HepG2 (cell line): ENCODE measurements at regions not wholly inside any gene's neighbourhood (a gene's known extent, or its start where the extent isn't known, plus 50 kb on each side); places are given as distances from the start of the nearest gene placed in this dataset.

Source experiments
- ATAC-seq: fragments of 200-7000 bp; cut with Tn5 transposase; 3 replicates; pipeline ENCODE4 v1.9.1; 2020; ENCODE audit warnings: mild to moderate bottlenecking, moderate library complexity
- BruUV-seq: library from RNA; stranded (reverse); fragments of 400-500 nt; replicated peaks from 2 replicates; lab custom pipeline; 2021; lab: Mats Ljungman, UMichigan
- CTCF ChIA-PET: fragments of 300-600 bp; formaldehyde crosslinking; extraction: SDS; loops from one replicate; lab custom pipeline; 2021; ENCODE audit warnings: low total read pairs, inconsistent platforms, low intra/inter-chr PET ratio; lab: Yijun Ruan, JAX
- POLR2A ChIA-PET: fragments of 350-600 bp; sonication (Branson Sonifier 250); formaldehyde crosslinking; loops from one replicate; lab custom pipeline; 2020; ENCODE audit warnings: antibody characterized with exemption, inconsistent platforms; lab: Yijun Ruan, JAX
- DNase-seq: peaks from one replicate; pipeline ENCODE4 v3.0.0-alpha.2; 2015; ENCODE audit warnings: low spot score
- FAIRE-seq: peaks from 3 replicates; lab custom pipeline; 2011; peaks lifted over from hg19 to GRCh38; lab: Jason Lieb, UNC
- H2AFZ ChIP-seq: one replicate; pipeline ENCODE4 v1.6.1; 2011; ENCODE audit warnings: low read length, inconsistent platforms
- H3K27ac ChIP-seq: fragments of 300-600 bp; 3 replicates; pipeline ENCODE4 v1.8.0; 2011; ENCODE audit warnings: mixed run types, mild to moderate bottlenecking, mixed read lengths, low read length, inconsistent platforms; ENCODE audit not compliant: insufficient read depth; ENCODE audit errors: extremely low read length
- H3K27me3 ChIP-seq, 2 experiments: fragments of 200-600 bp in 1 of 2; 2 replicates in 1 of 2; 3 replicates in 1 of 2; pipeline versions ENCODE4 v1.6.0 to v1.8.0; 2011; ENCODE audit warnings: low read length in 2 of 2, mild to moderate bottlenecking in 2 of 2, moderate library complexity in 2 of 2, inconsistent platforms in 1 of 2; ENCODE audit not compliant: insufficient read depth in 2 of 2, control insufficient read depth in 1 of 2
- H3K36me3 ChIP-seq, 2 experiments: fragments of 200-600 bp in 1 of 2; replicated peaks in 1 of 2; 2 replicates in 1 of 2; 3 replicates in 1 of 2; pipeline versions ENCODE4 v1.5.1 to v1.8.0; 2011; ENCODE audit warnings: low read length in 2 of 2, inconsistent platforms in 1 of 2; ENCODE audit not compliant: insufficient read depth in 2 of 2, control insufficient read depth in 1 of 2
- H3K4me1 ChIP-seq: 2 replicates; pipeline ENCODE4 v1.5.1; 2012; ENCODE audit warnings: low read length, inconsistent platforms; ENCODE audit not compliant: insufficient read depth
- H3K4me2 ChIP-seq: 2 replicates; pipeline ENCODE4 v1.6.0; 2011; ENCODE audit warnings: low read depth, low read length, inconsistent platforms
- H3K4me3 ChIP-seq, 3 experiments: fragments of 200-600 bp in 1 of 3; sonication (generic), shearing (Covaris generic) in 1 of 3; replicated peaks in 1 of 3; 2 replicates each; pipeline ENCODE4 v1.5.1; 2011 to 2016; ENCODE audit warnings: low read length in 3 of 3, inconsistent platforms in 2 of 3, low read depth in 2 of 3, mild to moderate bottlenecking in 2 of 3, control low read depth in 1 of 3, mixed read lengths in 1 of 3; ENCODE audit not compliant: insufficient read depth in 1 of 3
- H3K79me2 ChIP-seq: one replicate; pipeline ENCODE4 v1.6.1; 2011; ENCODE audit warnings: low read length, inconsistent platforms; ENCODE audit not compliant: insufficient read depth
- H3K9ac ChIP-seq: 2 replicates; pipeline ENCODE4 v1.6.0; 2011; ENCODE audit warnings: mild to moderate bottlenecking, low read depth, low read length, inconsistent platforms; ENCODE audit not compliant: insufficient read depth
- H3K9me3 ChIP-seq: 2 replicates; pipeline ENCODE4 v1.5.1; 2012; ENCODE audit warnings: mild to moderate bottlenecking, low read length
- H4K20me1 ChIP-seq: 2 replicates; pipeline ENCODE4 v1.6.0; 2011; ENCODE audit warnings: inconsistent platforms, mild to moderate bottlenecking, low read length, moderate library complexity; ENCODE audit not compliant: insufficient read depth
- AHR ChIP-seq: IDR thresholded peaks from 2 replicates; pipeline ENCODE4 v1.6.1; 2018; ENCODE audit warnings: missing genetic modification reagents, missing compliant biosample characterization
- AKNA ChIP-seq: sonication (generic); formaldehyde crosslinking; IDR thresholded peaks from 2 replicates; pipeline ENCODE4 v1.4.0; 2020; ENCODE audit warnings: missing genetic modification reagents, borderline replicate concordance
- ARNT ChIP-seq: fragments of 450-650 bp; IDR thresholded peaks from 2 replicates; pipeline ENCODE4 v1.6.1; 2017
- NCOR1 ChIP-seq: fragments of 200-600 bp; sonication (generic); IDR thresholded peaks from 2 replicates; pipeline ENCODE4 v1.7.0; 2017; ENCODE audit warnings: antibody characterized with exemption, low read length, borderline replicate concordance
- PBX3 ChIP-seq: sonication (generic); formaldehyde crosslinking; IDR thresholded peaks from 2 replicates; pipeline ENCODE4 v1.8.1; 2023; ENCODE audit warnings: missing genetic modification reagents, inconsistent platforms, borderline replicate concordance
- POLR2A ChIP-seq, 2 experiments: IDR thresholded peaks; 2 replicates each; pipeline ENCODE4 v1.6.1; 2011; ENCODE audit warnings: low read depth in 2 of 2, low read length in 2 of 2, mild to moderate bottlenecking in 1 of 2, moderate library complexity in 1 of 2; ENCODE audit not compliant: insufficient read depth in 1 of 2
- TEF ChIP-seq: sonication (generic); formaldehyde crosslinking; IDR thresholded peaks from 2 replicates; pipeline ENCODE4 v1.5.0; 2020; ENCODE audit warnings: missing genetic modification reagents
- ZNF33B ChIP-seq: sonication (generic); formaldehyde crosslinking; IDR thresholded peaks from 2 replicates; pipeline ENCODE4 v1.5.1; 2020; ENCODE audit warnings: mild to moderate bottlenecking, missing genetic modification reagents
- ZNF512B ChIP-seq: sonication (generic); formaldehyde crosslinking; IDR thresholded peaks from 2 replicates; pipeline ENCODE4 v1.5.1; 2020; ENCODE audit warnings: missing genetic modification reagents, mild to moderate bottlenecking, borderline replicate concordance
- ZNF572 ChIP-seq: sonication (generic); formaldehyde crosslinking; IDR thresholded peaks from 2 replicates; pipeline ENCODE4 v1.5.1; 2020; ENCODE audit warnings: mild to moderate bottlenecking, missing genetic modification reagents
- ZNF749 ChIP-seq: sonication (generic); formaldehyde crosslinking; IDR thresholded peaks from 2 replicates; pipeline ENCODE4 v1.8.0; 2022; ENCODE audit warnings: mild to moderate bottlenecking, missing genetic modification reagents, moderate library complexity, borderline replicate concordance
- WGBS: methylation state at CpG from one replicate; pipeline ENCODE4 v1.1.6; 2017; ENCODE audit warnings: low lambda C conversion rate; 5-methylcytosine and 5-hydroxymethylcytosine counted together
- in situ Hi-C: cut with HindIII; loops from 2 replicates; pipeline ENCODE4 v1.10.0; 2017; ENCODE audit warnings: low pct_unique_long_range_greater_than_20kb; ENCODE audit not compliant: extremely low pct_ligation_motif_present
- intact Hi-C: fragments of 100-400 bp; cut with micrococcal nuclease; formaldehyde crosslinking; loops from one replicate; pipeline ENCODE4 v1.10.0; 2022; ENCODE audit not compliant: unreplicated experiment

GRCh38 chr13:51027644-51028043 is 83.4 kb downstream of the C13orf42 start:
- Histone ChIP-seq H3K36me3 (no peaks in the 10 kb centered on the region), H3K4me2 (no peak overlapping the region), H3K9me3 (no peaks in the 10 kb centered on the region), H4K20me1 (no peaks in the 10 kb centered on the region), H2AFZ (no peak overlapping the region), H3K27me3 (peaks cover 0 to 15% of the 10 kb centered on the region in 2 experiments; a peak in 3 of 5 replicates), H3K9ac (no peak overlapping the region), H3K27ac (no peak overlapping the region), H3K79me2 (no peaks in the 10 kb centered on the region), H3K4me1 (no peaks in the 10 kb centered on the region), H3K4me3 (no peak overlapping the region)
- FAIRE-seq (no peak), DNase-seq (no peak), ATAC-seq (no peak)
- BruUV-seq = no TSS peak
- in situ Hi-C loops = no loop called here
- no peak for TF ChIP-seq ARNT
- no peak for TF ChIP-seq AHR (CRISPR knock-in tag)
- no peak for TF ChIP-seq NCOR1
- no peak for TF ChIP-seq POLR2A (IDR thresholded peaks at IDR 0.05; ENCODE audit: insufficient read depth in 1 of 2, low read depth in 2 of 2, low read length in 2 of 2)
- no peak for TF ChIP-seq ZNF512B (CRISPR knock-in tag)
- no peak for TF ChIP-seq ZNF749 (CRISPR knock-in tag)
- no peak for TF ChIP-seq ZNF33B
- TF ChIP-seq AKNA = no peak
- TF ChIP-seq PBX3 (CRISPR knock-in tag) = no peak
- TF ChIP-seq ZNF572 (CRISPR knock-in tag) = no peak
- TF ChIP-seq TEF = no peak
- 26% methylated on average over 7 of the region's 7 CpGs for WGBS
- ChIA-PET POLR2A (no interaction called here), CTCF (no interaction called here)
- intact Hi-C loops = no loop called here
